NOMO-1 treated with DMSO at 0.1 percent for 48 hours (cell line): ENCODE measurements at regions not wholly inside any gene's neighbourhood (a gene's known extent, or its start where the extent isn't known, plus 50 kb on each side); places are given as distances from the start of the nearest gene placed in this dataset.

ENCODE experiments used
- DNase-seq: peaks from one replicate; lab custom pipeline; 2025; ENCODE audit not compliant: unreplicated experiment; lab: John Stamatoyannopoulos, UW

DNA sequence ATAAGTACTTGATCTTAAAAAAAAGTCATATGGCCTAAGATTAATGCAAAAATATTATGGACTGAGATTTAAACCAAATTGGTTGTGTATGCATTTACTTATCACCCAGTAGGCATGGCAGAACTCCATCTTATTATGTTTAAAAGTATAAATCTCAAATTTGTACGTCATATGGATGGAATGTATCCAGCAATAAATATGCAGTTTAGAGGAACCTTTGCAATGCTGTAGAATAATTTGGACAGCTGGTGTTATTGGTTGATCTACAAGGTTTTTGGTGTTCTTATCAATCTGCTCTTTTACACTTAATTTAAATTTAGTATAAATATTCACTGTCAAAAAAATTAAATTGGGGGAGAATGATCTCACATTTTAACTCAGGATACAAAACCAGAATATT lies 640.2 kb downstream of the SATB2 start:
- no peak for DNase-seq

DNA sequence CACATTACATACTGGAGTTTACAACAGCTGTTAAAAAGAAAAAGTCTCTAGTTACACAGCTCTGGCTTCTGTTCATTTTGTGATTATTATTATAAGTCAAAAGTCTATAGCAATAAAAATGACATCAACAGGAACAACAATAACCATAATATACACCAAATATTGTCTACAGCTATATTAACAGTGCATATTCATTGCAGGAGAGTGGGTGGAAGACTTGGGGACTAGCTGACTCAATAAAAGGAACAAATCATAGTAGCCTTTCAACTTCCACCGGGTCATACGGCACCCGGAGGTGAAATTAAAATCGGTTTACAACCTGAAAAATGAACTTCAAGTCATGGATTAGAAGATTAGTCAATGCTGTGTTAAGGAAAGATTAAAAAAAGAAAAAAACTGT lies 642.1 kb downstream of the SATB2 start:
- no peak for DNase-seq

DNA sequence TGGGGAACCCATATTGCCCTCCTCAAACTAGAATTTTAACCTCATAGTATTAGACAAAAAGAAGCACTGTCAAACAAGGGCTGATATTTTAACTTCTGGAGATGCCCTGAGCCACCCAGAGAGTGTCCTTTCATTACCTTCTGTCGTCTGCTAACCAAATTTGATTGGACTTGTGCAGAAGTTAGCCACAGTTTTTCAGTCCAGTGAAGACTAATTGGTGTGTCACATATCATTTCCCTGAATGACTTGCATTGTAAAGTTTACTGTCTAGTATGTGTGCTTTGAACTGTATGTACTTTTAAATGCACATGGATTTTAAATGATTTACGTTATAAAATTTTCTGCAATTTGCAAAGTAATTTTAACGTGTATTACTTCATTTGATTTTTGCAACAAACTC lies 646.5 kb downstream of the SATB2 start:
- peak; percentile 30 for DNase-seq

DNA sequence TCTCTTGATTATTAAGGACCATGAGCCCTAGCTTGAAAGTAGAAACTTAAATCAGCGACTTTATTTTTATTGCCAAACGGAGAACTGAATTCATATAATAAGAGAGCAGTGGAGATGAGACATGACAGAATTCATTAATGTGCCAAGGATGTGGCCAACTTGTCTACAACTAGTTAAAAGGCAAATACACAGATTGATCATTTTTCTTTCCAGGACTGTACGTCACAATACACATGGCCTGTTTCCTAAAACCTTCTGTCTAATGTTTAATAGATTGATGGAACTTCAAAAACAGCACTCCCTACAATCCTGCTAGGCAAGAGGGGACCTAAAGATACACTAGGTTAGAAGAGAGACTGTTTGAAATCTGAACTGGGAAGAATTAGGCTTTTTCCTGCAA lies 647.8 kb downstream of the SATB2 start:
- DNase-seq: no peak

DNA sequence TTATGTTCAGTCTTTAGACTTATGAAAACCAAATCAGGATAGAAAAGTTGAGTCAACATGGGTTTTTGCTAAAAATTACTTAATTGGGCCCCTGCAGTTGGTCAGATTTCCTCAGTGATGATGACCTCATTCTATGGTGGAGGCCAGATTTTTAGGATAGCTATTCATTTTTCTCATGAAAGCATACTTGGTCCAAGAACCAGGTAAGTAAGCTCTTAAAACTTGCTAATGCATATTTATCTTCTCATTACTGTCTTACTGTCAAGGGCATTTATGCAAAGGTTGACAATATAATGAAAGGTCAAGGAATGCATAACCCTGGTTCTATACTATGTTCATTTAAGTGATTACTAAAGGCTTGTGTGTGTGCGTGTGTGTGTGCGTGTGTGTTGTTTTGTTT lies 650.6 kb downstream of the SATB2 start:
- DNase-seq: no peak

DNA sequence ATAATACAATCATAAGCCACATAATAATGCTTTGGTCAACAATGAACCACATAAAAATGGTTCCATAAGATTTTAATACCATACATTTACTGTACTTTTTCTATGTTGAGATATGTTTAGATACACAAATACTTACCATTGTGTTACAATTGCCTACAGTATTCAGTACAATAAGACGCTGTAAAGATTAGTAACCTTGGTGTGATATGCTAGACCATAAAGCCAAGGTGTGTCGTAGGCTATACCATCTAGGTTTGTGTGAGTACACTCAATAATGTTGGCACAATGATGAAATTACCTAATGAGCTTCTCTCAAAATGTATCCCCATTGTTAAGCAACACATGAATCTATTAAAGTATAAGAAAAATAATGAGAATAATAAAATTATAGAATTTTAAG lies 662.3 kb downstream of the SATB2 start:
- no peak for DNase-seq

DNA sequence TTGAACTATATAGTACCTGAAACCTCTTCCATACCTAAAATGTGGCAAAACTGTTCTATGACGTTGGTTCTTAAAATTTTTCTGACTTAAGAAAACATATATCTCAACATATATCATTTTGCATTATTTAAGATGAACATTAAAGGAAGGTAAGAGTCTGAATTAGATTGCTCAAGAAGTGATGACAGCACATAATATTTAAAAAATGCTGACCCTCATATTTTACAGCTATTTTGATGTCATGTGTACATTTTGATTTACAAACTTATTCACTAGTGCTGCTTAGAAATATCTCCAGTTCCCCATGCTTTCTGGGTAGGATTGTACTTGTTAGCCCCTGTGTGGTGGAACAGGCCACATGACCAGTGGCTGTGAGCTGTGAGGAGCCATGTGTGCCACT lies 666.1 kb downstream of the SATB2 start:
- DNase-seq: no peak

DNA sequence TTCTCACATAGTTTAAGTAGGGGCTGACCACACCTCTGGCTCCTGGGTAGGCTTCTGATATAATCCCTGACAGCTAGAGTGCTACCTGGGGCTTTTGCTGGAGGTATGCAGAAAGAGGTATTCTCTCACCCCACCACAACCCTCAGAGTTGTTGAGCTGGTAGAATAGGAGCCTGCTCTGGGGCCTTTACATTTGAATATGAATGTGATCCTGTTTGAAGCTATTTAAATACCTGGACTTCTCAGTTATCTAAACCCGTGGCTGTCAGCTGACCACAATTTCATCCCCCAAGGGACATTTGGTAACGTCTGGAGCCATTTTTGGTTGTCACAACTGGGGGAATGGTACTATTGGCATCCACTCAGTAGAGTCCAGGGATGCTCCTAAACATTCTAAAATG lies 669.1 kb downstream of the SATB2 start:
- no peak for DNase-seq

DNA sequence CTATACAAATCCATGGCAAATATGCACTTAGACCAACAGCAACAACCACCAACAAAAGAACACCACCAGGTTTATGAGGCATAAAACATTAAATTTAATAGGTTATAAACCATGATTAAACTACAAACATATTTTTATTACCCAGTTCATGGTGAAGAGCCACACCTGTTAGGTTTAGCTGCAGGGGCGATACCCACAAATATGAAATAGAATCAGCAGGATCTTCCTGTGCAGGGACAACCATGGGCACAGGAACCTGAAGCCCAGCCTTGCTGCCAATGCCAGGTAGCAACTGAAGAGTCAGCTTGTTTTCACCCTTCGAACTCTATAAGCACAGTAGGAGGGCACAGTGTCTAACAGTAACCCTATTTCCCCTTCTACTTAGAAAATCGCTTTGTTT lies 675.0 kb downstream of the SATB2 start:
- no peak for DNase-seq

DNA sequence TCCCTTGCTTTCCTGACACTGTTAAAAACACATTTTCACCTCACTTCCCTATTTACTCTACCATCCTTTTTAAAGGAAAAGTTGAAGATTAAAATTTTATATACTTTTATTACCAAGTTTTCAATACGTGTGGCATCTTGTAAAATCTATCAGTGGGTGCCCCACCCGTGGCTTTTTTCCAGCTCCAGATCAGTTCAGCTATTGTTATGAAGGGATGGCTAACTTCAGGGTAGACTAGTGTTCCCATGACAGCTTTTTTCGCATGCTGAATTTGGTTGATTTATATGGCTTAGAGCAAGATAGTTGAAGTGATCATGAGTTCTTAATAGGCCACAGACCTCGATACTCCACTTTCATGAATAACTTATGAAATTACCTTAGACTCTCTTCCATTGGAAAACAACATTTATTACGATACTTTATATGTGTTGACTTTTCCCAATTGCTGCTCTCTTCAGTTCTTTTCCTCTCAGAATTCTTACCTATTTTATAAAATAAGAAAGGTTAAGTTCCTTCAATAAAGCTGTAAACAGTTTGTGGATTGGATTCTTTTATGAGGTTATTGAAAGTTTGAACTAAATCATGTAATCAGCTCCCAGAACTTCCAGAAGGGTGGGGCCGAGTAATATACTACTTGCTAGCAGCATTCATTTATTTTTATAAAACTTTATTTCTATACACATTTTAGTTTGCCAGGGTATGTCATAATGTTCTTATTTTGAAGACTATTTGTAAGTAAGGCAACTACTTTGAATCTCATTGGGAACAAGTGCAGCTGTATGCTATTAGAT lies 680.9 kb downstream of the SATB2 start:
- DNase-seq: no peak

DNA sequence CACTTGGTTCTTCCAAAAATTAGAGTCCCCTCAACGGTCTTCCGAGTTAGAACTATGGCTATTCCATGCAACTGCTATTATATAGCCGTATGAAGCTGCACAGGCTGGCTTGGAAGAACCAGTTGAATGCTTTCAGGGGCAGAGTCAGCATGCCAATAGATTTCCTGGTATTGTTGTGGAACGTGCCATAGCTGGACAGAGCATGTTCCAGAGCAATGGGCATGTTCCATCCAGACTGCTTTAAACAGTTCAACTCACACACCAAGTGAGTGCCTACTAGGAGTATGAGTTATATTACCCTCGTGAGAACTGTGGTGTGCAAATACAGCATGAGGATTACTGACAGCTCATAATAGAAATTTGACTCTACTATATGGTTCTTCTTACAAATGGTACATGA lies 682.0 kb downstream of the SATB2 start:
- DNase-seq: no peak

DNA sequence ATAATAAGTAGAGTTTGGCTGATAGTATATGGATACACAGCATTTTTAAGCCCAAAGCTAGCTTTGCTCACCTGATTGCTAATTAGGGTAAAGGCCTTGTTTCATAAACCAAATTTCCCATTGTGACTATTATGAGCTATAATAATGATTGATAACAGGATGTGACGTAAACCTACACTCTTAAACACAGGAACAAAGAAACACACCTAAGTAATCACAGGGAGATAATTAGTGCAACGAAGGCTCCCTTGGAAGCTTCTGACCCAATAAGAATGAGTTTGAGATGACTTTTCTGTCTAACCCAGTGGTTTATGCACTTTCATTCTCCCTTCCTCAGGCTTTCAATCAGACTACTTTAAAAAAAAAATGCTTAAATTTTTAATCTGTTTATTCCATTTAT lies 683.2 kb downstream of the SATB2 start:
- DNase-seq: no peak

DNA sequence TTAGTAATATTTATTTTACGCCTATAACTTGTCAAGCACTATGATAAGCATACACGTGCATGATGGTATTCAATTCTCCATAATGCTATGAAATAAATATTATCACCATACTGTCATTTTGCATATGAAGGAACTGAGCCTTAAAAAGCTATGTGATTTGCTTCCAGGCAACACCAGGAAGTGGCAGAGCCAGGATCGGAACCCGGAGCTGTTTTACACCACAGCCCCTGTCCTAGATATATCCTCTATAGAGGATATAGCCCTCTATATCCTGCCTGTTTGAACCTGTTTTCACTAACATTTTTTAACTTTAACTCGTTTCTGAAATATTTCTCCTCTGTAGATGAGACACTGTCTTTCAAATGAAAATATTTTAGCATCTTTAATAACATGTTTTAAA lies 690.0 kb downstream of the SATB2 start:
- DNase-seq: no peak

DNA sequence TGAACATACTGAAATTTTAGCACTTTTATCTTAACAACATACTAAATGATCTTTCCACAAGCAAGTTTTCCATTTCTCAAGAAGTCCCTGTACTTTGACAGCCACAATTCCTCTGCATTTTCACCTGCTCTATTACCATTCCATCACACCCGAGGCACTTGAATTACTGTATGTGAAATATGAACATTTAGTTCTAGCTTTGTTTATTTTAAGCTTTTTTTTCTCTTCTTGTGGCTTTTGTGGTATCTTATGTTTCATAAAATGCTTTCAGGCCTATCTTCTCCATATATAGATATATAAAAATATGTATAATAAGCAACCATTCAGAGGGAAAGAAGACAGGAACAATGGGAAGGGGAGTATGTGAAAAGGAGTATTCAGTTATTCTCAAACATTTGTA lies 693.9 kb downstream of the SATB2 start:
- no peak for DNase-seq

DNA sequence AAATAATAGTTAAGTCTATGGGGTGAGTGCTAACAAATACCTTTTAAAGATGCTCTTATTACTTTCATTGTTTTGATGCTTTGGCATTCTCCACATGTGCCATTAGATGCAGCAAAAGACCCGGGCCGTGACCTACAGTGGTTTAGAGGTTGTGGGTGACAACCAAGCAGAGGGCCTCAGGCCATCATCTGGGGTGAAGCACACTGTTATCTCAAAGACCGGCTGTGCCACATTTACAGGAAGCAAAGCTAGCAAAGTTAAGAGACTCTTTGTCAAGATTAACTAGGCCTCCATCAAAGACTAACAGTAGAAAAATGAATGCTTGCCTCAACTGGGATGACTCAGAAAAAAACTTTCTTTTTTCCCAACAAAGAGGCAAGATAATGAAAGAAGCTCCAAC lies 695.3 kb downstream of the SATB2 start:
- DNase-seq: no peak

DNA sequence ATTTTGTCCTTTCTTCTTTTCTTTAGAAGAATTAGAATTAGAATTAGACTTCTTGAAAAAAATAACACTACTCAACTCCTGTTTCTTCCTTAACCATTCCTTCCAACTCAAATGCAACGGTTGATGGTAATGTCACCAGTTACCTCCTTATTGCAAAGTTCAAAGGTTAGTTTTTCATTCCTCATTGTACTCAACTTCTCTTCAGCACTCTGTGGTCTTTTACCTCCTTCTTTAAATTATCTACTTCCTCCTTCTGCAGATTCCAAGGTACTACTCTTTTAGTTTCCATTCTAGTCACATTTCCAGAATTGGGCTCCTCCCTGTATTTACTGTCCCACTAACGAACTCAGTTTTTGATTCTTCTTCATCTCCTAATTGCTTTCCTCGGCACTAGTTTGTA lies 700.7 kb downstream of the SATB2 start:
- DNase-seq: peak; percentile 61

DNA sequence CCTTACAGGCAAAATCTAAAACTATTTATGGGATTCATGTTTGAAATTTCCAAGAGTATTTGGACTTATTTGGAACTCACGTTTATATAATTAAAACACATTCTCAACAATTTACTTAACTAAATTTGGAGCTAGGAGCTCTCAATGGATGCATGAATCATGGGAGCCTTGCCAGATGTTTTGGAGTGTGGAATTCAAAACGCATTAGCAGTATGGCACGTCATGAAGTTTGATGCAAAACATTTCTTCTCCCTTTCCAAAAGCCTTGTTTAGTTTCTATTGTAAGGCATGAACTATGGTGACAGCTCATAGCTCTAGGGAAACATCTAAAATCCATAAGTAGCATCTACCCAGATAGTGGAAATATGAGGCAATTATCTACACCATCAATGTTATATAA lies 701.6 kb downstream of the SATB2 start:
- no peak for DNase-seq

DNA sequence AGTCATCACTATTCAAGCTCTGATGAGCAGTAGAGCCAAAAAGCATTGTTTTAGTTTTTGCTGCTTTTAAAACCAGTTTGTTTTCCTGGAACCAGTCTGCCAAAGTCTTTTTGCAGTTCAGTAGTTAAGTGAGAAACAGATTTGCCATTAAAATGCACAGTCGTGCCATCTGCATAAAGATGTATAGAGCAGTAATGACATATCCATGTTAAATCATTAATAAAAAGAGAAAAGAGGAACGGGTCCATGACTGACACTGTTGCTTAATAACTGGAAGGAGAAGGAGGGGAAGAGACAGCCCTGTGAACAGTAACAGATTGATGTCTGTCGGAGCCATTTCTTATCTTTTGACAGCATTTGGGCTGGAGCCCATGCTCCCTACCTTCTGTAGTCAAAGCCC lies 704.6 kb downstream of the SATB2 start:
- peak; percentile 2 for DNase-seq

DNA sequence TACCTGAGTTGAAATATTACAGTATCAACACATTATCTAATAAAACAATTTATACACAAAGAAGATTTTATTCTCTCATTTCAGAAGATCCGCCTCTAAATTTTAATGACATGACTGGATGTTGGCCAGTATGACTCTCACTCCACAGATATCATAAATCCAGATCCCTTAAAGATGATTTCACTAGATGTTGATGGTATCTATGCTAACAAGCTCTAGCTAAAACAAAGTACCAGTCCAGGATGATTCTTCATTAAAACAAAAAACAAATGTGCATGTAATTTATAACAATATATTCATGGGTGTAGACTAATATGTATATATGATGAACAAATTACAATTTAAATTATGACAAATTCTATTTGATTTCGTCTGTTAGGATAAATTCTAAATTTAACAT lies 708.4 kb downstream of the SATB2 start:
- no peak for DNase-seq

DNA sequence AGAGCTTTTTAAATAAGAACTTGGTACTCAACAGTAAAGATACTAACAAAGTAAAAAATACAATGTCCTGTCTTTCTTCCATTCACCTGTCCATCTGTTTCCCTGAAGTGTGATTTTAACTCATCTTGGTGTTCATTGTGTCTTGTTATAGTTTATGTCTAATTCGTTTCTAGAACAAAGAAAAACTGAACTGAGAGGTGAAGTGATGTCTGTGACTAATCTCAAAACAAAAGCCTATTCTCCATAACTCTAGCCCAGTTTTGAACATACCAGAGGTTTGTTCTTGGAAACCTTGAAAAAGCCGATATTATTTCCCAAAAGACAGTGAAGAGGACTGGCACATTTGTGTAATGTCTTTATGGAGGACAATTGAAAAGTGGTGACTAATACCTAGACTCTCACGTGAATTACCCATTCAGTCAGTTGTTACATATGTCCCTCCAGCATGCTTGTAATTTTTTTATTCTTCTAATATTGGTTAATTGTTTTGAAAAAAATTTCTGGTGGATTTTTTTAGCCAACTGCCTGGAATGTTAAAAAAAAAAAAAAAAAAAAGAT lies 725.8 kb downstream of the SATB2 start:
- no peak for DNase-seq

DNA sequence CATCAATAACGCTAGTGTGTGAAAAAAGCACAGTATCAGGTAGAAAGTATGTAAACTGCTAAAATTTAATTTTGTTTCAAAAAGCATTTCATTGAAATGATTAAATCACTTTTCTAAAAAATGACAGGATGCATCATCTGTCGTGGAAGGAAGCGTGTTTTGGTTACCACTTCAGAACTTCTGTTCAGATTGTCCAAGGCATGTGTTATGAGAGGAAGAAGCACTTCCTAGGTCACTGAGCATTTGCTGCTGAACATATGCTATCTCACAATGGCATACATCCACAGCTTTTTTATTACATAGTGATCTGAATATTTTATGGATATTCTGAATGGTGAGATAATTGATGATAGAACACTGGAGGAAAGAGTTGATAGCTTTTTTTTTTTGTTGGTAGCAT lies 737.5 kb downstream of the SATB2 start:
- no peak for DNase-seq

DNA sequence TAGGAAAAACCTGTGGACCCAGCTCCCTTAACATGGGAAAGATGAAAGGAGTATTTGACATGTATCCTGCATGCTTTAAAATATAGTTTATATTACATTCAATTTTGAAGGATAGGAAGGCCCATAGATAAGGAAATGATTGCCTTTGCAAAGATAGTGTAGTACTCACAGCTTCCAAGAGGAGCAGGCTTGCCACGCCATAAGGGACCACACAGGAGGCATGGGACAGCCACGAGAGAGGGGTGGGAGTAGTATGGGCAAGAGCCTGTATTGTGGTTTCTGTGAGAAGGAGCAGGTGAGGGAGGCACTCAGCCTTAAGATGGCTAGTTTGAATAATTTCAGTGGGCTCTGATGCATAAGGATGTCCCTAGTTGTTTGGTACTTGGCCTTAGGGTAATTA lies 740.3 kb downstream of the SATB2 start:
- no peak for DNase-seq

DNA sequence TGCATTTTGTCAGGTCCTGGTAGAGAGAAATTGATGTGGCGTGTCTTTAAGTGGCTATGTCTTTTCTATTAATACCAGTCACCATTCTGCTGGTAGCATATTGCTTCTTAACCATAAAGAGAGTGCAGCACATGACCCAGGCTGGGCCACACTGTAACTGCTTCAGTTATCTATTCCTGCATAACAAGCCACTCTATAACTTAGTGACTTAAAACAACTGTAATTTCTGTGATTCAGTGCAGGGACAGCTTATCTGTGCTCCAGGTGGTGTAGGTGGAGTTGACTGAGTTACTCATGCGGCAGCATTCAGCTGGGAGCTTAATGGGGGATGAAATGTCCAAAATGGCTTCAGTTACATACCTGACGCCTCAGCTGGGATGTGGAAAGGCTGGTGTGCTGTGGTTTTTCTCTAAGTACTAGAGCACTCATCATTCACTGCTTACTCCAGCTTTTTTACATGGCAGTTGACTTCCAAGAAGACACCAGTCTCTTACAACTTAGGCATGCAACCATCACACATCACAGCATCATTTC lies 742.4 kb downstream of the SATB2 start:
- DNase-seq: no peak
